Ovary (tissue), 3 donors: ENCODE measurements at regions not wholly inside any gene's neighbourhood (a gene's known extent, or its start where the extent isn't known, plus 50 kb on each side); places are given as distances from the start of the nearest gene placed in this dataset.

Experiments used
- EP300 ChIP-seq: sonication (generic); formaldehyde crosslinking; IDR thresholded peaks from one replicate; pipeline ENCODE4 v1.6.1; 2017; ENCODE audit warnings: antibody characterized with exemption
- POLR2A ChIP-seq: fragments of 450-650 bp; IDR thresholded peaks from one replicate; pipeline ENCODE4 v1.6.1; 2017; ENCODE audit warnings: antibody characterized with exemption, mild to moderate bottlenecking, moderate library complexity
- TF ChIP-seq, protein P1 (sequence below), 3 donors: fragments of 450-650 bp in 2 of 3; fragments of 200-600 bp in 1 of 3; IDR thresholded peaks; one replicate each; pipeline versions ENCODE4 v1.5.1 to v1.8.0; 2016 to 2022; ENCODE audit warnings: antibody characterized with exemption in 3 of 3, mild to moderate bottlenecking in 1 of 3
- donor health status: DM: no; HTN: no; CAD: no.

DNA sequence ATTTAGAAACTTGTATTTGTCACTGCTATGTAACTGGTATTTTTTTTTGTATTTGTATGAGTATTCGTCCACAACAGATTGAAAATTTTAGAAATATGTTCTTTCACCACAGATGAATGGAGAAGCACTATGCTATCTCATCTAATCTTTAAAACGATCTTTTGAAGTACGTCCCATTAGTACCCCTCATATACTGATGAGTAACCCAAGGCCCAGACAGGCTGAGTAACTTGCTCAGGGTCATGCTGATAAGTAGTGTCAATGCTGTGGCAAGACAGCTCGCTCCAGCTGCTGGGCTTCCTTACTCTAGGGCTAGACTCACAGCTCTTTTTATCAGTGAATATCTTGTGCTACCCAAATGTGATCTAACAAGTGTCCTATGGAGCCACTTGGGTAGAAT is 154.2 kb downstream of the SUCLA2 start:
- no peak for TF ChIP-seq POLR2A
- TF ChIP-seq, protein P1, sequence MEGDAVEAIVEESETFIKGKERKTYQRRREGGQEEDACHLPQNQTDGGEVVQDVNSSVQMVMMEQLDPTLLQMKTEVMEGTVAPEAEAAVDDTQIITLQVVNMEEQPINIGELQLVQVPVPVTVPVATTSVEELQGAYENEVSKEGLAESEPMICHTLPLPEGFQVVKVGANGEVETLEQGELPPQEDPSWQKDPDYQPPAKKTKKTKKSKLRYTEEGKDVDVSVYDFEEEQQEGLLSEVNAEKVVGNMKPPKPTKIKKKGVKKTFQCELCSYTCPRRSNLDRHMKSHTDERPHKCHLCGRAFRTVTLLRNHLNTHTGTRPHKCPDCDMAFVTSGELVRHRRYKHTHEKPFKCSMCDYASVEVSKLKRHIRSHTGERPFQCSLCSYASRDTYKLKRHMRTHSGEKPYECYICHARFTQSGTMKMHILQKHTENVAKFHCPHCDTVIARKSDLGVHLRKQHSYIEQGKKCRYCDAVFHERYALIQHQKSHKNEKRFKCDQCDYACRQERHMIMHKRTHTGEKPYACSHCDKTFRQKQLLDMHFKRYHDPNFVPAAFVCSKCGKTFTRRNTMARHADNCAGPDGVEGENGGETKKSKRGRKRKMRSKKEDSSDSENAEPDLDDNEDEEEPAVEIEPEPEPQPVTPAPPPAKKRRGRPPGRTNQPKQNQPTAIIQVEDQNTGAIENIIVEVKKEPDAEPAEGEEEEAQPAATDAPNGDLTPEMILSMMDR (IDR thresholded peaks at IDR 0.05): no peak
- TF ChIP-seq EP300: no peak
